Fibroblast of skin of back (primary cell): ENCODE measurements at regions not wholly inside any gene's neighbourhood (a gene's known extent, or its start where the extent isn't known, plus 50 kb on each side); places are given as distances from the start of the nearest gene placed in this dataset.

Experiments used
- DNase-seq: peaks from one replicate; pipeline ENCODE4 v3.0.0-alpha.2; 2013

GRCh38 chr13:104114101-104114500 is 1047.9 kb upstream of the SLC10A2 start:
- DNase-seq: no peak

DNA sequence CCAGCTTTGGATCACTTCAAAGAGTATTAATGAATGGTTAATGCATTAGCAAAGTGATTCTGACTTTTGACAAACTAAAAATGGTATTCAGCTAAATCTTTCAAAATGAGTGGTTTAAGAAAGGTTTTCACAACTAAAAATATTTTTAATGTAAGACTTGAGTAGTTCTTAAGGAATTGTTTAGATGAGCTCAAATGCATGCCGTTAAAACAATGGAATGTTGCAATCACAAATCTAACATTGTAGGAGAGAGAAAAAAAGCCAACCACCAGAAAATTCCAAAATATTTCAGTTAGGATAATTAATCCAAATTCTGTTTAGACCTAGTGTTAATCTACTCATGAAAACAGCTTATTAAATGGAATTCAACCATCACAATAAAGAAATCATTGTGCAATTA is 1044.8 kb upstream of the SLC10A2 start:
- DNase-seq: peak; percentile 8

GRCh38 chr13:104106705-104107393 is 1040.6 kb upstream of the SLC10A2 start:
- DNase-seq: peak; percentile 0

GRCh38 chr13:104105418-104106355 is 1039.5 kb upstream of the SLC10A2 start:
- no peak for DNase-seq

GRCh38 chr13:104099750-104100149 is 1033.5 kb upstream of the SLC10A2 start:
- no peak for DNase-seq

DNA sequence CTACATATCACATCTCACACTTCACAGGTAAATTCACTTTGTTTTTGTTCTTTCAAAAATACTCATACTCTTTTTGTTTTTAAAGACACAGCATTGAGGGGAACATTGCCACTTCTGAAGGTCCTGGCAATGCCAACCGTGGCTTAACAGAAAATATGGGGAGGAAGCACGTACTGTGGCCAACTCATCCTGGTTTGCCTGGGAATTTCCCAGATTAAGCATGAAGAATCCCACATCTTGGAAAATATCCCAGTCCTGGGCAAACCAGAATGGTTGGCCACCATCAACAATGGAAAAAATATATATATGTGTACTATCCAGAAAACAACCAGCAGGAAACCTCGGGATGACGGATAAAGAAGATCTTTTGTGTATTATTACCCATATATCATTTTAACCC is 1032.2 kb upstream of the SLC10A2 start:
- no peak for DNase-seq

DNA sequence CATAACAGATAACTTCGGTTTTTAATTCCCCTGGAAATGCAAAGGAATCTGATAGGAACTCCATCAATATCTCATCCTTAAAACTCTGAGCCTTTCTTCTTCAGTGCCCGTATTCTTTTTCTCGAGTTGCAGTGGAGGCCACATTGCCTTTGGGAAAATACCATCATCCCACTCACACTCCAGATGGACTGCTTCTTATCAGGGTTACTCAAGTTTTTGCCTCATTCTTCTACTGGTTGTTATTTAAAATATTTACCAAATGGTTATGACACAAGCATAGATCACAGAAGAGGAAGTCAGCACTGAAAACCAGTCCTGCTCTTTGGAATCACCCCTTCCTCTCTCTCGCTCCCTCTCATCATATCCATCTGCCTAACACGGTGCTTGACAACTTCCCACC is 1020.5 kb upstream of the SLC10A2 start:
- DNase-seq: no peak

GRCh38 chr13:104086210-104086609 is 1020.0 kb upstream of the SLC10A2 start:
- DNase-seq: no peak

- no peak for DNase-seq
Measured at GRCh38 chr13:104085611-104086010, 1019.4 kb upstream of the SLC10A2 start.

GRCh38 chr13:104074326-104074725 is 1008.1 kb upstream of the SLC10A2 start:
- DNase-seq: no peak

DNA sequence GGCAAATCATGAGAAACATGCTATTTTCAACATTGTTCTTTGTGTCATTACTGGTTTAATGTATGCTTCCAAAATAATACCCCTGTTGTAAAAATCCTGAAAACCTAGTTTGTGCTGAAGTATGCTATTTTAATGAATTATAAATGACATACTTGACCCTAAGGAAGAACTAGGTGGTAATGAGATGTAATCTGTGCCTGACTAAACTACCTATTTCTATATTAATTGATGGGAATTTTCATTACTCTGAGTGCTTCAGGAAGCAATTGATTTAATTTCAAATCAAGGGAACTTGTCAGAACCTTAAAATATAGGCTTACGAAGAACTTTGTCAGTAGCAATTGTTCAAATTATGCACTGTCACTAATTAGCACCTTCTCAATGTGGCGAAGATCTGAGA is 1005.6 kb upstream of the SLC10A2 start:
- DNase-seq: no peak

- no peak for DNase-seq
Measured at GRCh38 chr13:104065328-104065727, 999.1 kb upstream of the SLC10A2 start.

- no peak for DNase-seq
Measured at GRCh38 chr13:104057861-104058260, 991.6 kb upstream of the SLC10A2 start.

GRCh38 chr13:104045907-104046306 is 979.7 kb upstream of the SLC10A2 start:
- DNase-seq: no peak

DNA sequence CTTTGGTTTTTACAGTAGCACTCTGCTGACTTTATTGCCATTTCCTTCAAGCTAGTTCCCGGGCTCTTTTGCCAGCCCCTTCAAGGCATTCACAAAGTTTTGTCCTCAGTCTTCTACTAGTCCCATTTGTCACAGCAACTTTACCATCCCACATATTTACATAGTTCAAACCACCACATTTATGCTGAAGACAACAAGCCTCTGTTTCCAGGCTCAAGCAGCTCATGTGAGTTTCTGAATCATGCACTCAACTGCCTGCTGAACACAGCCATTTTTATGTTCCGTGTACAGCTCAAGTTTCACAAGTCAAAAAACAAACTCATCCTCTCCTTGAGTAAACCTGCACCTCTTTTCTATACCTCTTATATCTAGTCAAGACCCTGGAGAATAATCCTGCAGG is 977.0 kb upstream of the SLC10A2 start:
- no peak for DNase-seq

- no peak for DNase-seq
Measured at GRCh38 chr13:104034891-104035290, 968.7 kb upstream of the SLC10A2 start.

DNA sequence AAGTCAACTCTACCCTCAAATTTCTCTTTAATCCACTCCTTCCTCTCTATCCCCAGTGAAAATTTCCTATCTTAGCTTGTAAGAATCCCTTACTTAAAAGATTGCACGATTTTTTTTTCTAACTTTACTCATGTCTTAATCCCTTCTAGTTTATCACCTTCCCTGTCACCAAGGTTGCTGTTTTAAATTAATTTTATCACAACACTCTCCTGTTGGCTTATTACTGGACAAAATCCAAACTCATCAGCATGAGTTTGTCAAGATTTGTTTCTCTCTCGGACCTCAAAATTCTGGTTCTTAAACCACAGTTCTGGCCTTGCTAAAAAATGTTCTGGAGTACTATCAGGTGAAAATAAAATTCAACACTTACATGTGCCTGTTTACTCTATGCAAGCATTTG is 959.1 kb upstream of the SLC10A2 start:
- DNase-seq: no peak

- DNase-seq: no peak
Measured at GRCh38 chr13:104024416-104025170, 958.4 kb upstream of the SLC10A2 start.

- DNase-seq: no peak
Measured at GRCh38 chr13:104021806-104022397, 955.7 kb upstream of the SLC10A2 start.

GRCh38 chr13:104017317-104017716 is 951.1 kb upstream of the SLC10A2 start:
- no peak for DNase-seq

GRCh38 chr13:104015646-104016396 is 949.6 kb upstream of the SLC10A2 start:
- no peak for DNase-seq
